ENCODE measurements at regions not wholly inside any gene's neighbourhood (a gene's known extent, or its start where the extent isn't known, plus 50 kb on each side); places are given as distances from the start of the nearest gene placed in this dataset.
A peak's percentile ranks its signal among the peaks of the same experiment; 100 is the strongest.
"Not testable (repeated sequence)": the region's sequence is repeated elsewhere in the genome, so short reads cannot be mapped to it uniquely, and the experiment has no call there.

- DNase-seq (ENCODE audit: low read depth): no peak
Observed at GRCh38 chr9:94472806-94473360, 82.0 kb upstream of the PCAT7 start.

- DNase-seq (ENCODE audit: low read depth): no peak
Observed at GRCh38 chr9:94478755-94479730, 75.8 kb upstream of the PCAT7 start.

GRCh38 chr9:94479757-94480156 lies 75.1 kb upstream of the PCAT7 start:
- no peak for DNase-seq (ENCODE audit: low read depth)

GRCh38 chr9:94480205-94480604 lies 74.7 kb upstream of the PCAT7 start:
- DNase-seq (ENCODE audit: low read depth): peak; percentile 6

- no peak for DNase-seq (ENCODE audit: low read depth)
Observed at GRCh38 chr9:94482110-94482509, 72.8 kb upstream of the PCAT7 start.

- peak; percentile 6 for DNase-seq (ENCODE audit: low read depth)
Observed at GRCh38 chr9:94490465-94490864, 64.4 kb upstream of the PCAT7 start.

GRCh38 chr9:94492125-94492524 lies 62.8 kb upstream of the PCAT7 start:
- not testable (repeated sequence) for DNase-seq (ENCODE audit: low read depth)

GRCh38 chr9:94498801-94499453 lies 56.0 kb upstream of the PCAT7 start:
- DNase-seq (ENCODE audit: low read depth): no peak

GRCh38 chr9:94504358-94504757 lies 50.5 kb upstream of the PCAT7 start:
- DNase-seq (ENCODE audit: low read depth): no peak
